Pancreas (tissue), 10 donors: ENCODE measurements at regions not wholly inside any gene's neighbourhood (a gene's known extent, or its start where the extent isn't known, plus 50 kb on each side); places are given as distances from the start of the nearest gene placed in this dataset.

ENCODE experiments used
- ATAC-seq, 4 donors: fragments of 200-7000 bp; cut with Tn5 transposase; one replicate each; pipeline versions ENCODE4 v1.8.0 to v1.9.1; 2020; ENCODE audit warnings: mild to moderate bottlenecking in 4 of 4, moderate library complexity in 4 of 4
- DNase-seq, 6 donors: peaks; one replicate each; pipeline ENCODE4 v3.0.0-alpha.2; 2020
- FAIRE-seq: peaks from 2 replicates; lab custom pipeline; 2012; peaks lifted over from hg19 to GRCh38; lab: Jason Lieb, UNC
- H3K27ac ChIP-seq, 4 donors: fragments of 200-600 bp; sonication (generic); 1 replicate in 3 of 4; 2 replicates in 1 of 4; pipeline versions ENCODE4 v1.5.0 to v1.8.0; 2020
- H3K27me3 ChIP-seq, 4 donors: fragments of 200-600 bp; one replicate each; pipeline ENCODE4 v1.8.0; 2021
- H3K36me3 ChIP-seq, 3 donors: fragments of 200-600 bp; sonication (generic) in 1 of 3; one replicate each; pipeline versions ENCODE4 v1.5.0 to v1.8.0; 2020 to 2021
- H3K4me1 ChIP-seq, 3 donors: fragments of 200-600 bp; one replicate each; pipeline ENCODE4 v1.8.0; 2021
- H3K4me3 ChIP-seq, 4 donors: fragments of 200-600 bp; sonication (generic) in 2 of 4; one replicate each; pipeline versions ENCODE4 v1.5.0 to v1.8.0; 2020 to 2021
- H3K9me3 ChIP-seq, 4 donors: fragments of 200-600 bp; one replicate each; pipeline ENCODE4 v1.8.0; 2021
- CTCF ChIP-seq, 4 donors: fragments of 200-600 bp; sonication (generic) in 3 of 4; IDR thresholded peaks; one replicate each; pipeline versions ENCODE4 v1.5.0 to v1.8.0; 2021; ENCODE audit warnings: antibody characterized with exemption in 4 of 4
- WGBS, 2 donors: extraction: QIAGEN DNeasy Blood & Tissue Kit; methylation state at CpG; one replicate each; pipeline ENCODE4 v1.1.7; 2013; 5-methylcytosine and 5-hydroxymethylcytosine counted together
- intact Hi-C, 3 donors: fragments of 100-400 bp; cut with DNase I; formaldehyde crosslinking; loops; one replicate each; pipeline versions ENCODE4 v1.11.1 to v1.14.2; 2022
- donor health status: healthy with polysubstance abuse.
- donor health status: DM: no; HTN: no; CAD: no; lungs with moderate emphysema.
- donor health status: DM: no; HTN: no; CAD: no.
- donor health status: control.
- donor health status: control.
- donor health status: Bipolar disorder and iron deficiency.
- donor health status: DM: yes; HTN: yes; CAD: no.
- donor health status: DM: no; HTN: no; CAD: no.
- donor health status: DM: no; HTN: no; CAD: no.
- donor health status: DM: yes; HTN: yes; CAD: no.

- Histone ChIP-seq H3K36me3 (no peaks in the 10 kb centered on the region), H3K27ac (no peak overlapping the region), H3K4me1 (no peaks in the 10 kb centered on the region), H3K4me3 (no peak overlapping the region), H3K27me3 (no peaks in the 10 kb centered on the region), H3K9me3 (no peaks in the 10 kb centered on the region)
- TF ChIP-seq CTCF (IDR thresholded peaks at IDR 0.05): no peak
- 88 to 92% methylated on average over 2 of the region's 2 CpGs for WGBS, 2 donors
- intact Hi-C loops: no loop called here
- ATAC-seq (no peak), DNase-seq (no peak), FAIRE-seq (no peak)
Observed at GRCh38 chrX:69019073-69019890, 146.0 kb downstream of the PJA1 start.

- FAIRE-seq (no peak), ATAC-seq (no peak), DNase-seq (no peak)
- Histone ChIP-seq H3K4me1 (no peaks in the 10 kb centered on the region), H3K36me3 (no peaks in the 10 kb centered on the region), H3K27me3 (no peaks in the 10 kb centered on the region), H3K9me3 (no peaks in the 10 kb centered on the region), H3K27ac (no peak overlapping the region), H3K4me3 (no peak overlapping the region)
- intact Hi-C loops: no loop called here
- WGBS, 2 donors: 68 to 77% methylated on average over 8 of the region's 8 CpGs
- no peak for TF ChIP-seq CTCF (IDR thresholded peaks at IDR 0.05)
Observed at GRCh38 chrX:69018416-69019072, 146.7 kb downstream of the PJA1 start.

- no peaks in the 10 kb centered on the region for H3K4me1 ChIP-seq
- WGBS, 2 donors: 69 to 79% methylated on average over 11 of the region's 11 CpGs
- H3K27me3 ChIP-seq: no peaks in the 10 kb centered on the region
- FAIRE-seq (no peak), ATAC-seq (no peak), DNase-seq (no peak)
- H3K9me3 ChIP-seq: no peaks in the 10 kb centered on the region
- intact Hi-C loops: no loop called here
- TF ChIP-seq CTCF (IDR thresholded peaks at IDR 0.05): no peak
- no peaks in the 10 kb centered on the region for H3K36me3 ChIP-seq
- H3K27ac ChIP-seq: no peak overlapping the region
- H3K4me3 ChIP-seq: no peak overlapping the region
Observed at GRCh38 chrX:69016293-69016941, 148.8 kb downstream of the PJA1 start.

- H3K27me3 ChIP-seq: no peaks in the 10 kb centered on the region
- ATAC-seq (no peak), FAIRE-seq (no peak), DNase-seq (no peak)
- intact Hi-C loops: no loop called here
- H3K9me3 ChIP-seq: no peaks in the 10 kb centered on the region
- no peak overlapping the region for H3K27ac ChIP-seq
- TF ChIP-seq CTCF (IDR thresholded peaks at IDR 0.05): no peak
- WGBS, 2 donors: 70 to 71% methylated on average over 10 of the region's 10 CpGs
- H3K4me1 ChIP-seq: no peaks in the 10 kb centered on the region
- H3K36me3 ChIP-seq: no peaks in the 10 kb centered on the region
- H3K4me3 ChIP-seq: no peak overlapping the region
Observed at GRCh38 chrX:69015564-69016292, 149.5 kb downstream of the PJA1 start.
